ENCODE measurements at regions not wholly inside any gene's neighbourhood (a gene's known extent, or its start where the extent isn't known, plus 50 kb on each side); places are given as distances from the start of the nearest gene placed in this dataset.

GRCh38 chr21:28727809-28728208 lies 264.9 kb downstream of the LTN1 start:
- Histone ChIP-seq H3K4me1 (ENCODE audit: control insufficient read depth, low read length) (no peaks in the 10 kb centered on the region), H3K9me3 (ENCODE audit: control insufficient read depth, insufficient read depth, low read length) (no peaks in the 10 kb centered on the region), H3K4me2 (ENCODE audit: low read length) (no peak overlapping the region), H3K27ac (ENCODE audit: low read depth, low read length) (no peak overlapping the region), H3K9me2 (replicated peaks; ENCODE audit: control insufficient read depth, low read length) (no peaks in the 10 kb centered on the region), H3K4me3 (ENCODE audit: low read length) (no peak overlapping the region), H3K36me3 (ENCODE audit: control insufficient read depth, low read length) (no peaks in the 10 kb centered on the region), H4K20me1 (ENCODE audit: control insufficient read depth, insufficient read depth, low read depth, low read length) (no peaks in the 10 kb centered on the region), H3K79me2 (ENCODE audit: control insufficient read depth, low read length) (no peaks in the 10 kb centered on the region), H3K27me3 (ENCODE audit: control insufficient read depth, low read length) (no peaks in the 10 kb centered on the region), H3F3A (ENCODE audit: control insufficient read depth, insufficient read depth) (no peaks in the 10 kb centered on the region)
- TF ChIP-seq CTCF (IDR thresholded peaks at IDR 0.05; ENCODE audit: low read depth, low read length, poor library complexity, severe bottlenecking) (no peak), EZH2phosphoT487 (IDR thresholded peaks at IDR 0.05; ENCODE audit: borderline replicate concordance, low read length) (no peak)

GRCh38 chr21:28725396-28725795 lies 267.3 kb downstream of the LTN1 start:
- H4K20me1 ChIP-seq (ENCODE audit: control insufficient read depth, insufficient read depth, low read depth, low read length), result no peaks in the 10 kb centered on the region
- no peaks in the 10 kb centered on the region for H3K9me2 ChIP-seq (replicated peaks; ENCODE audit: control insufficient read depth, low read length)
- no peak overlapping the region for H3K4me2 ChIP-seq (ENCODE audit: low read length)
- no peak overlapping the region for H3K4me3 ChIP-seq (ENCODE audit: low read length)
- no peaks in the 10 kb centered on the region for H3K4me1 ChIP-seq (ENCODE audit: control insufficient read depth, low read length)
- H3K79me2 ChIP-seq (ENCODE audit: control insufficient read depth, low read length), result no peaks in the 10 kb centered on the region
- H3F3A ChIP-seq (ENCODE audit: control insufficient read depth, insufficient read depth), result no peaks in the 10 kb centered on the region
- H3K27me3 ChIP-seq (ENCODE audit: control insufficient read depth, low read length), result no peaks in the 10 kb centered on the region
- no peaks in the 10 kb centered on the region for H3K36me3 ChIP-seq (ENCODE audit: control insufficient read depth, low read length)
- H3K9me3 ChIP-seq (ENCODE audit: control insufficient read depth, insufficient read depth, low read length), result no peaks in the 10 kb centered on the region
- H3K27ac ChIP-seq (ENCODE audit: low read depth, low read length), result no peak overlapping the region
- no peak for TF ChIP-seq EZH2phosphoT487 (IDR thresholded peaks at IDR 0.05; ENCODE audit: borderline replicate concordance, low read length)
- TF ChIP-seq CTCF (IDR thresholded peaks at IDR 0.05; ENCODE audit: low read depth, low read length, poor library complexity, severe bottlenecking), result no peak

GRCh38 chr21:28723646-28724045 lies 269.0 kb downstream of the LTN1 start:
- no peaks in the 10 kb centered on the region for H3K9me2 ChIP-seq (replicated peaks; ENCODE audit: control insufficient read depth, low read length)
- no peaks in the 10 kb centered on the region for H3K4me1 ChIP-seq (ENCODE audit: control insufficient read depth, low read length)
- no peak overlapping the region for H3K4me2 ChIP-seq (ENCODE audit: low read length)
- H3K79me2 ChIP-seq (ENCODE audit: control insufficient read depth, low read length), result no peaks in the 10 kb centered on the region
- no peaks in the 10 kb centered on the region for H3K36me3 ChIP-seq (ENCODE audit: control insufficient read depth, low read length)
- H3K9me3 ChIP-seq (ENCODE audit: control insufficient read depth, insufficient read depth, low read length), result no peaks in the 10 kb centered on the region
- no peaks in the 10 kb centered on the region for H3K27me3 ChIP-seq (ENCODE audit: control insufficient read depth, low read length)
- H3K27ac ChIP-seq (ENCODE audit: low read depth, low read length), result no peak overlapping the region
- H3F3A ChIP-seq (ENCODE audit: control insufficient read depth, insufficient read depth), result no peaks in the 10 kb centered on the region
- TF ChIP-seq CTCF (IDR thresholded peaks at IDR 0.05; ENCODE audit: low read depth, low read length, poor library complexity, severe bottlenecking) (no peak), EZH2phosphoT487 (IDR thresholded peaks at IDR 0.05; ENCODE audit: borderline replicate concordance, low read length) (no peak)
- H4K20me1 ChIP-seq (ENCODE audit: control insufficient read depth, insufficient read depth, low read depth, low read length), result no peaks in the 10 kb centered on the region
- H3K4me3 ChIP-seq (ENCODE audit: low read length), result no peak overlapping the region

GRCh38 chr21:28719723-28720122 lies 273.0 kb downstream of the LTN1 start:
- H3K9me3 ChIP-seq (ENCODE audit: control insufficient read depth, insufficient read depth, low read length), result no peaks in the 10 kb centered on the region
- H3K4me3 ChIP-seq (ENCODE audit: low read length), result no peak overlapping the region
- no peak overlapping the region for H3K4me2 ChIP-seq (ENCODE audit: low read length)
- no peaks in the 10 kb centered on the region for H3K4me1 ChIP-seq (ENCODE audit: control insufficient read depth, low read length)
- no peaks in the 10 kb centered on the region for H3F3A ChIP-seq (ENCODE audit: control insufficient read depth, insufficient read depth)
- no peaks in the 10 kb centered on the region for H4K20me1 ChIP-seq (ENCODE audit: control insufficient read depth, insufficient read depth, low read depth, low read length)
- H3K27me3 ChIP-seq (ENCODE audit: control insufficient read depth, low read length), result no peaks in the 10 kb centered on the region
- TF ChIP-seq CTCF (IDR thresholded peaks at IDR 0.05; ENCODE audit: low read depth, low read length, poor library complexity, severe bottlenecking), result no peak
- no peak for TF ChIP-seq EZH2phosphoT487 (IDR thresholded peaks at IDR 0.05; ENCODE audit: borderline replicate concordance, low read length)
- H3K36me3 ChIP-seq (ENCODE audit: control insufficient read depth, low read length), result no peaks in the 10 kb centered on the region
- H3K9me2 ChIP-seq (replicated peaks; ENCODE audit: control insufficient read depth, low read length), result no peaks in the 10 kb centered on the region
- H3K27ac ChIP-seq (ENCODE audit: low read depth, low read length), result no peak overlapping the region
- no peaks in the 10 kb centered on the region for H3K79me2 ChIP-seq (ENCODE audit: control insufficient read depth, low read length)
